ENCODE measurements at regions not wholly inside any gene's neighbourhood (a gene's known extent, or its start where the extent isn't known, plus 50 kb on each side); places are given as distances from the start of the nearest gene placed in this dataset.

DNA sequence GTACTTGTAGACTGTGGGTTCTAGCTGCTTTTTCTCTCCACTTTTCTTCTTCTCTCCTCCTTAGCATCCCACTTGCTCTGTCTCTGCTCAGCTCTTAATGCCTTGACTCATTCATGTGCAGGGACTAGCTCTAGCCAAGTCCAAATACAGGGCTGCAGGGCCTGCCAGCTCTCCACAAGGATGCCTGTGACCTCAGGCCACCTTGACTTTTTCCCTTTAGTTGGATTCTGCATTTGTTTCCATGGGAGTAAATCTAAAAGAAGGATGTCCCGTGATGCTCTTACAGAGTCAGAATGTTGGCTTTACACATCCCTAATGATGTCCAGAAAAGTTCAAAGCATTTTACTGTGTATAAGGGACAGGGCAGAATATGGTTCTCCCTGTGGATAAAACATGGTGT, 101.8 kb upstream of the PREP start:
- no peak overlapping the region for H3K4me3 ChIP-seq (ENCODE audit: low read length)
- no peaks in the 10 kb centered on the region for H3K36me3 Mint-ChIP-seq (ENCODE audit: low read depth)
- POLR2A ChIA-PET = no interaction called here
- peaks cover 7% of the 10 kb centered on the region for H3K27me3 Mint-ChIP-seq
- H3K9me3 ChIP-seq (ENCODE audit: control insufficient read depth in 1 of 2, insufficient read depth in 1 of 2, low read length in 2 of 2) = no peaks in the 10 kb centered on the region
- CTCF ChIA-PET = no interaction called here
- no peak overlapping the region for H3K4me3 Mint-ChIP-seq
- DNase-seq (no peak), ATAC-seq (ENCODE audit: poor library complexity) (no peak)
- no peaks in the 10 kb centered on the region for H3K36me3 ChIP-seq (ENCODE audit: insufficient read depth, low read length)
- TF ChIP-seq, protein P1, sequence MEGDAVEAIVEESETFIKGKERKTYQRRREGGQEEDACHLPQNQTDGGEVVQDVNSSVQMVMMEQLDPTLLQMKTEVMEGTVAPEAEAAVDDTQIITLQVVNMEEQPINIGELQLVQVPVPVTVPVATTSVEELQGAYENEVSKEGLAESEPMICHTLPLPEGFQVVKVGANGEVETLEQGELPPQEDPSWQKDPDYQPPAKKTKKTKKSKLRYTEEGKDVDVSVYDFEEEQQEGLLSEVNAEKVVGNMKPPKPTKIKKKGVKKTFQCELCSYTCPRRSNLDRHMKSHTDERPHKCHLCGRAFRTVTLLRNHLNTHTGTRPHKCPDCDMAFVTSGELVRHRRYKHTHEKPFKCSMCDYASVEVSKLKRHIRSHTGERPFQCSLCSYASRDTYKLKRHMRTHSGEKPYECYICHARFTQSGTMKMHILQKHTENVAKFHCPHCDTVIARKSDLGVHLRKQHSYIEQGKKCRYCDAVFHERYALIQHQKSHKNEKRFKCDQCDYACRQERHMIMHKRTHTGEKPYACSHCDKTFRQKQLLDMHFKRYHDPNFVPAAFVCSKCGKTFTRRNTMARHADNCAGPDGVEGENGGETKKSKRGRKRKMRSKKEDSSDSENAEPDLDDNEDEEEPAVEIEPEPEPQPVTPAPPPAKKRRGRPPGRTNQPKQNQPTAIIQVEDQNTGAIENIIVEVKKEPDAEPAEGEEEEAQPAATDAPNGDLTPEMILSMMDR (IDR thresholded peaks at IDR 0.05) = no peak
- H3K9me3 Mint-ChIP-seq = no peaks in the 10 kb centered on the region
- intact Hi-C loops (cut with DNase I, micrococcal nuclease) = no loop called here
- peaks cover 0 to 3% of the 10 kb centered on the region in 2 experiments for H3K27me3 ChIP-seq (ENCODE audit: control insufficient read depth in 1 of 2, insufficient read depth in 2 of 2, low read length in 2 of 2)
- no peaks in the 10 kb centered on the region for H3K4me1 Mint-ChIP-seq (ENCODE audit: low read depth)
- H3K4me1 ChIP-seq (ENCODE audit: insufficient read depth, low read length) = no peaks in the 10 kb centered on the region
- H3K27ac Mint-ChIP-seq = no peak overlapping the region
- H3K27ac ChIP-seq (ENCODE audit: low read depth in 1 of 2, low read length in 2 of 2) = no peak overlapping the region

DNA sequence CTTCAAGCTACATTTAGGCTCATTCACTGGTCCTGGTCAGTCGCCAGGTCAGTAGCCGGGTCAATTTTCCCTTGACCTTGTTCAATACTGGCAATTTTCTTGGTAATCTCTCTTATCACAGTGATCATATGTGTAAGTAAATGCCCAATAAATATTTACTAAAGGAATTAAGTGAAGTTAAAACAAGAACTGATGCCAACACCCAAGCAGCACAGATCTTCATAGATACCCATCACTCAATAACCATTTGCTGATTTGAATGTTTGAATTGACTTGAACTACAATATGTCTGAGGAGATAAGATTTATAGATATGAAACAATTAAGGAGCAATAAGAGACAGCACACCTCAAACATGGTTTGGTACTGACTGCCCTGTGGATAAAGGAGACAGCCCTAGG, 100.8 kb upstream of the PREP start:
- Mint-ChIP-seq H3K27me3 (peaks cover 4% of the 10 kb centered on the region), H3K27ac (no peak overlapping the region), H3K9me3 (no peaks in the 10 kb centered on the region), H3K4me1 (ENCODE audit: low read depth) (no peaks in the 10 kb centered on the region), H3K4me3 (no peak overlapping the region), H3K36me3 (ENCODE audit: low read depth) (no peaks in the 10 kb centered on the region)
- H3K36me3 ChIP-seq (ENCODE audit: insufficient read depth, low read length) = no peaks in the 10 kb centered on the region
- no peak overlapping the region for H3K27ac ChIP-seq (ENCODE audit: low read depth in 1 of 2, low read length in 2 of 2)
- H3K4me1 ChIP-seq (ENCODE audit: insufficient read depth, low read length) = no peaks in the 10 kb centered on the region
- no peaks in the 10 kb centered on the region for H3K9me3 ChIP-seq (ENCODE audit: control insufficient read depth in 1 of 2, insufficient read depth in 1 of 2, low read length in 2 of 2)
- ATAC-seq (ENCODE audit: poor library complexity) (no peak), DNase-seq (no peak)
- no peak overlapping the region for H3K4me3 ChIP-seq (ENCODE audit: low read length)
- H3K27me3 ChIP-seq (ENCODE audit: control insufficient read depth in 1 of 2, insufficient read depth in 2 of 2, low read length in 2 of 2) = peaks cover 0 to 3% of the 10 kb centered on the region in 2 experiments
- ChIA-PET CTCF (no interaction called here), POLR2A (no interaction called here)
- TF ChIP-seq, protein P1 (IDR thresholded peaks at IDR 0.05) = no peak
- intact Hi-C loops (cut with DNase I, micrococcal nuclease) = no loop called here

DNA sequence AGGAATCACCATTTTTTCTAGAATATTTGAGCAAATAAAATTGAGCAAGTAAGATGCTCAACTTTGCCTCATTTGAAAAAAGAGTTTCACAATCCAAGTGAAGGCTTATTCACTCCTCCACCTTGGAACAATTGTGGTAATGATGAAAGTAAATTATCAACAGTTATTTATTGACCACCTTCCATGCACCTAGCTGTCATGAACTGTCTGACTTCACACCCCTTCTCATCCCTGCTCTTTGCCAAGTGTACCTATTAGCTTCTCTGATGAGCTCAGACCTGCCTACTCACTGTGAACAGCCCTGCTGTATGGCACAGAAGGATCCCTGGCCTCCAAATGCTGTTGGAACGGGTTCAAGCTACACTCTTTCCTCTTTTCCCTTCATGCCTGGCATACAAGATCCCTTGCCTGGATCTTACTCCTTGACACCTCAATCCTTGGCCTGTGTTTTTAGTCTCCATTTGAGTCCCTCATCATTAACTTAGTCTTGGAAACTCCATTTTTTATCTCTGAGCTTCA, 99.0 kb upstream of the PREP start:
- Mint-ChIP-seq H3K27ac (no peak overlapping the region), H3K36me3 (ENCODE audit: low read depth) (no peaks in the 10 kb centered on the region), H3K9me3 (no peaks in the 10 kb centered on the region), H3K4me1 (ENCODE audit: low read depth) (no peaks in the 10 kb centered on the region), H3K27me3 (no peaks in the 10 kb centered on the region), H3K4me3 (no peak overlapping the region)
- POLR2A ChIA-PET = no interaction called here
- peaks cover 0 to 3% of the 10 kb centered on the region in 2 experiments for H3K27me3 ChIP-seq (ENCODE audit: control insufficient read depth in 1 of 2, insufficient read depth in 2 of 2, low read length in 2 of 2)
- H3K27ac ChIP-seq (ENCODE audit: low read depth in 1 of 2, low read length in 2 of 2) = no peak overlapping the region
- no peaks in the 10 kb centered on the region for H3K4me1 ChIP-seq (ENCODE audit: insufficient read depth, low read length)
- intact Hi-C loops (cut with DNase I, micrococcal nuclease) = no loop called here
- no peaks in the 10 kb centered on the region for H3K36me3 ChIP-seq (ENCODE audit: insufficient read depth, low read length)
- TF ChIP-seq, protein P1 (IDR thresholded peaks at IDR 0.05) = no peak
- ATAC-seq (ENCODE audit: poor library complexity) (no peak), DNase-seq (no peak)
- no peaks in the 10 kb centered on the region for H3K9me3 ChIP-seq (ENCODE audit: control insufficient read depth in 1 of 2, insufficient read depth in 1 of 2, low read length in 2 of 2)
- CTCF ChIA-PET = no interaction called here
- H3K4me3 ChIP-seq (ENCODE audit: low read length) = no peak overlapping the region
